Peyer's patch (tissue), 4 donors: ENCODE measurements at regions not wholly inside any gene's neighbourhood (a gene's known extent, or its start where the extent isn't known, plus 50 kb on each side); places are given as distances from the start of the nearest gene placed in this dataset.

Experiments used
- DNase-seq, 3 donors: peaks; one replicate each; pipeline ENCODE4 v3.0.0-alpha.2; 2017 to 2019
- H3K27ac ChIP-seq, 4 donors: fragments of 200-600 bp; sonication (generic); one replicate each; pipeline ENCODE4 v1.5.1; 2016 to 2019
- H3K27me3 ChIP-seq, 2 donors: fragments of 200-600 bp; sonication (generic); one replicate each; pipeline ENCODE4 v1.5.1; 2019
- H3K36me3 ChIP-seq, 3 donors: fragments of 200-600 bp; sonication (generic); one replicate each; pipeline ENCODE4 v1.5.1; 2016 to 2019
- H3K4me1 ChIP-seq, 4 donors: fragments of 200-600 bp; sonication (generic); one replicate each; pipeline ENCODE4 v1.5.1; 2016 to 2019
- H3K4me3 ChIP-seq, 4 donors: fragments of 200-600 bp; sonication (generic); 1 replicate in 3 of 4; 2 replicates in 1 of 4; pipeline ENCODE4 v1.5.1; 2016 to 2019; ENCODE audit warnings: mild to moderate bottlenecking in 1 of 4
- H3K9me3 ChIP-seq, 4 donors: fragments of 200-600 bp; sonication (generic); one replicate each; pipeline ENCODE4 v1.5.1; 2016 to 2019; ENCODE audit warnings: mild to moderate bottlenecking in 1 of 4
- POLR2A ChIP-seq, 2 donors: fragments of 450-650 bp; IDR thresholded peaks; one replicate each; pipeline ENCODE4 v1.5.1; 2017; ENCODE audit warnings: antibody characterized with exemption in 2 of 2, mild to moderate bottlenecking in 2 of 2, moderate library complexity in 2 of 2
- TF ChIP-seq, protein P1 (sequence below), 6 experiments: fragments of 450-650 bp in 4 of 6; fragments of 200-600 bp in 2 of 6; sonication (generic) in 1 of 6; IDR thresholded peaks; one replicate each; pipeline ENCODE4 v1.5.1; 2017 to 2019; ENCODE audit warnings: antibody characterized with exemption in 6 of 6, mild to moderate bottlenecking in 3 of 6, moderate library complexity in 1 of 6

DNA sequence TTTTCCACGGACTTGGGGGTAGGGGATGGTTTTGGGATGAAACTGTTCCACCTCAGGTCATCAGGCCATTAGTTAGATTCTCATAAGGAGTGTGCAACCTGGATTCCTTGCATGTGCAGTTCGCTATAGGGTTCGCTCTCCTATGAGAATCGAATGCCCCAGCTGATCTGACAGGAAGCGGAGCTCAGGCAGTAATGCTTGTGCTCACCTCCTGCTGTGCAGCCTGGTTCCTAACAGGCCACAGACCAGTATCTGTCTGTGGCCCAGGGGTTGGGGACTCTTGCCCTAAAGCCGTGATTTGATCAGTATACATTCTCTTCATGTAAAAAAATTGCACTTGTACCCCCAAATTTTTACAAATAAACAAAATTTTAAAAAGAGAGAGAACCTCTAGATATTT is 219.4 kb upstream of the CPNE8 start:
- Histone ChIP-seq H3K27me3 (no peaks in the 10 kb centered on the region), H3K27ac (no peak overlapping the region), H3K9me3 (no peaks in the 10 kb centered on the region), H3K4me3 (no peak overlapping the region), H3K4me1 (no peaks in the 10 kb centered on the region), H3K36me3 (no peaks in the 10 kb centered on the region)
- TF ChIP-seq, protein P1, sequence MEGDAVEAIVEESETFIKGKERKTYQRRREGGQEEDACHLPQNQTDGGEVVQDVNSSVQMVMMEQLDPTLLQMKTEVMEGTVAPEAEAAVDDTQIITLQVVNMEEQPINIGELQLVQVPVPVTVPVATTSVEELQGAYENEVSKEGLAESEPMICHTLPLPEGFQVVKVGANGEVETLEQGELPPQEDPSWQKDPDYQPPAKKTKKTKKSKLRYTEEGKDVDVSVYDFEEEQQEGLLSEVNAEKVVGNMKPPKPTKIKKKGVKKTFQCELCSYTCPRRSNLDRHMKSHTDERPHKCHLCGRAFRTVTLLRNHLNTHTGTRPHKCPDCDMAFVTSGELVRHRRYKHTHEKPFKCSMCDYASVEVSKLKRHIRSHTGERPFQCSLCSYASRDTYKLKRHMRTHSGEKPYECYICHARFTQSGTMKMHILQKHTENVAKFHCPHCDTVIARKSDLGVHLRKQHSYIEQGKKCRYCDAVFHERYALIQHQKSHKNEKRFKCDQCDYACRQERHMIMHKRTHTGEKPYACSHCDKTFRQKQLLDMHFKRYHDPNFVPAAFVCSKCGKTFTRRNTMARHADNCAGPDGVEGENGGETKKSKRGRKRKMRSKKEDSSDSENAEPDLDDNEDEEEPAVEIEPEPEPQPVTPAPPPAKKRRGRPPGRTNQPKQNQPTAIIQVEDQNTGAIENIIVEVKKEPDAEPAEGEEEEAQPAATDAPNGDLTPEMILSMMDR (IDR thresholded peaks at IDR 0.05): no peak
- no peak for TF ChIP-seq POLR2A (IDR thresholded peaks at IDR 0.05)
- no peak for DNase-seq

DNA sequence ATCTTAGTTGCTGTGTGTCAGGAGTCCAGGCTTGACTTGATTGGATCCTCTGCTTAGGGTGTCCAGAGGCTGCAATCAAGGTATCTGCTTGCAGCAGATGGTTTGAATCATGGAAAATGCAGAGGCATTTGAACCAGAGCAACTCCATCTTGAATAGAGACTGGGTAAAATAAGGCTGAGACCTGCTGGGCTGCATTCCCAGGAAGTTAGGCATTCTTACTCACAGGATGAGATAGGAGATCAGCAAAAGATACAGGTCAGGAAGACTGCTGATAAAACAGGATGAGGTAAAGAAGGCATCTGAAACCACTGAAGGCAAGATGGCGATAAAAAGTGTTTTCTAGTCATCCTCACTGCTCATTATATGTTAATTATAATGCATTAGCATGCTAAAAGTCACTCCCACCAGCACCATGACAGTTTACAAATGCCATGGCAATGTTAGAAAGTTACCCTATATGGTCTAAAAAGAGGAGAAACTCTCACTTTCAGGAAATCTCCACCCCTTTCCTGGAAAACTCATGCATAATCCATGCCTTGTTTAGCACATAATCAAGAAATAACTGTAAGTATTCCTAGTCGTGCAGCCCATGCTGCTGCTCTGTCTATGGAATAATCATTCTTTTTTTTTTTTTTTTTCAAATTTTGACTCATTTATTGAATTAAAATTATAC is 218.3 kb upstream of the CPNE8 start:
- no peaks in the 10 kb centered on the region for H3K27me3 ChIP-seq
- DNase-seq: no peak
- H3K4me1 ChIP-seq: no peaks in the 10 kb centered on the region
- H3K27ac ChIP-seq: no peak overlapping the region
- H3K36me3 ChIP-seq: no peaks in the 10 kb centered on the region
- H3K4me3 ChIP-seq: no peak overlapping the region
- TF ChIP-seq, protein P1 (IDR thresholded peaks at IDR 0.05): no peak
- TF ChIP-seq POLR2A (IDR thresholded peaks at IDR 0.05): no peak
- no peaks in the 10 kb centered on the region for H3K9me3 ChIP-seq

DNA sequence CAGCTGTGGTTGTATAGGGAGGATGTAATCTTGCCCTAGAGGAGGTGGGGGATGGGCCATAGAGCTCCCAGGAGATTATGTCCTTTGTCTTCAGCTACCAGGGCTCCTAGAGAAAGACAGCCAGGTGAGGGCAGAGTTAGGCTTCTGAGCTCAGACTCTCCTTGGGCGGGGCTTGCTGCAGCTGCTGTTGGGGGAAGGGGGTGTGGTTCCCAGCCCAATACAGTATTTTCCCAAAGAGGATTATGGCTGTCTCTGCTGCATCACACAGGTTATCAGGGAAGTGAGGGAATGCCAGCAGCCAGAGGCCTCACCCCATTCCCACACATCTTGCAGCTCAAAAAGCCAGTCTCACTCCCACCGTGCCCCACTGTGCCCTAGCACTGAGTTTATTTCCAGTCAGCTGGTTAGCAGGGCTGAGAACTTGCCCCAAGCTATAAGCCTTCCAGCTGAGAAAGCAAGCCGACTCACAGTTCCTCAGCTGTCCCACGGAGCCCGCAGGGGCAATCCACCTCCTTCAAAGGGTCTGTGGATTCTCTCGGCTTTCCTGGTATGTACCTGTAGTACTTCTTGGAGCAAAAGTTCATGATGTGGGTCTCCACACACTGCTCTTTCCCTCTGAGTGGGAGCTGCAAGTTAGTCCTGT is 217.3 kb upstream of the CPNE8 start:
- Histone ChIP-seq H3K9me3 (no peaks in the 10 kb centered on the region), H3K27me3 (no peaks in the 10 kb centered on the region), H3K4me1 (no peaks in the 10 kb centered on the region), H3K4me3 (no peak overlapping the region), H3K36me3 (no peaks in the 10 kb centered on the region), H3K27ac (no peak overlapping the region)
- TF ChIP-seq, protein P1 (IDR thresholded peaks at IDR 0.05): no peak
- TF ChIP-seq POLR2A (IDR thresholded peaks at IDR 0.05): no peak
- DNase-seq: no peak

DNA sequence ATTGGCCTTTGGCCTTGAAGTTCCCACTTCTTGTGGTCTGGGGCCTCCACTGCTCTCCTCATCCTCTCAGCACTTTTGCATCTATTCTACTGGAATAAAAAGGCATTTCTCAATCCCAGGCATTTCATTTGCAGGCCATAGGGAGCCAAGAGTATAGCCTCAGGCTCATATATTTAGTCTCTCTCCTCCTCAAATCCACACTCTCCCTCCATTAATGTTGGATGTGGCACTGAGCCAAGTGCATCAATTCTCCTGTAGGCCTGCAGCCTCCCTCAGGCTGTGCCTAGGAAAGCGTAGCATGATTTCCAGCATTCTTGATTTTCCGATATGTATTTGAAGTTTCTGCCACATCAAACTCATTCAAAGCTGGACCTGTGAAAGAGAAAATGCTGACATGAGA is 211.5 kb upstream of the CPNE8 start:
- H3K27ac ChIP-seq: no peak overlapping the region
- no peaks in the 10 kb centered on the region for H3K4me1 ChIP-seq
- H3K4me3 ChIP-seq: no peak overlapping the region
- H3K27me3 ChIP-seq: no peaks in the 10 kb centered on the region
- DNase-seq: no peak
- no peaks in the 10 kb centered on the region for H3K36me3 ChIP-seq
- no peak for TF ChIP-seq POLR2A (IDR thresholded peaks at IDR 0.05)
- TF ChIP-seq, protein P1 (IDR thresholded peaks at IDR 0.05): no peak
- no peaks in the 10 kb centered on the region for H3K9me3 ChIP-seq

DNA sequence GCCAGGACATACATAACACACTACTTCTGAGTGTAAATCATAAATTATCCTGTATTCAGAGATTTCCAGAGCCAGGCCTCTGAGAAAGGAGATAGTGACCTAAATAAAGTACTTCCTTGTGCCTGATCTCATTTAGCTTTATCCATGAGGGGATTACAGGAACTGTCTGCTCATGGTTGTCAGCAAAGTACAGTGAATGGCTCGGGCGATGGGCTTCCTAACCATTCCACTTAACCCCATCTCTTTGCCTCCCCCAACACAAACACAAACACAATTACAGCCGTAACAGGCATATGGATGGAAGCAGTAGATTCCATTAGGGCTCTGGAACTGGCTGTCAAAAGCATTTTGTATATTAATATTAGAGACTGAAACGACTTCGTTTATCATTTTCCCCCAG is 206.7 kb upstream of the CPNE8 start:
- H3K27me3 ChIP-seq: no peaks in the 10 kb centered on the region
- TF ChIP-seq POLR2A (IDR thresholded peaks at IDR 0.05): no peak
- TF ChIP-seq, protein P1 (IDR thresholded peaks at IDR 0.05): no peak
- H3K27ac ChIP-seq: no peak overlapping the region
- H3K9me3 ChIP-seq: no peaks in the 10 kb centered on the region
- DNase-seq: no peak
- no peaks in the 10 kb centered on the region for H3K4me1 ChIP-seq
- H3K36me3 ChIP-seq: no peaks in the 10 kb centered on the region
- no peak overlapping the region for H3K4me3 ChIP-seq
